ENCODE measurements at regions not wholly inside any gene's neighbourhood (a gene's known extent, or its start where the extent isn't known, plus 50 kb on each side); places are given as distances from the start of the nearest gene placed in this dataset.

DNA sequence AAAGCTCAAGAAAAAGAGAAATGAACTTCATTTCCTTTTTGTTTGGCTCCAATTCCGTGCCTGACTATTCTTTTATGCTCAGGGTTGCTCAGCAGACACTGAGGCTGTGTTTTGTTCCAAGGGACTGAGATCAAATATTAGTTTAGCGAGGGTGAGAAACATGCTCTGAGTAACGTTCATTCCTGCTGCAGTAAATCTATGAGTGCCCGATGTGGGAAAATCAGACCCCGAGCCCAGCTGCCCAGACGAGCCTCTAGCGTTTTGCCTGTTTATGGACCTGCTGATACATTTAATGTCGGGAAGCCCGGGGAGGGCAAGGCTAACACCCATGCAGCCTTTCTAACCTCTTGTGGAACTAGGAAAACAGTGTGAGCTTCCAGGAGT is 119.2 kb downstream of the VAPA start:
- no peak for DNase-seq (ENCODE audit: low read depth)

DNA sequence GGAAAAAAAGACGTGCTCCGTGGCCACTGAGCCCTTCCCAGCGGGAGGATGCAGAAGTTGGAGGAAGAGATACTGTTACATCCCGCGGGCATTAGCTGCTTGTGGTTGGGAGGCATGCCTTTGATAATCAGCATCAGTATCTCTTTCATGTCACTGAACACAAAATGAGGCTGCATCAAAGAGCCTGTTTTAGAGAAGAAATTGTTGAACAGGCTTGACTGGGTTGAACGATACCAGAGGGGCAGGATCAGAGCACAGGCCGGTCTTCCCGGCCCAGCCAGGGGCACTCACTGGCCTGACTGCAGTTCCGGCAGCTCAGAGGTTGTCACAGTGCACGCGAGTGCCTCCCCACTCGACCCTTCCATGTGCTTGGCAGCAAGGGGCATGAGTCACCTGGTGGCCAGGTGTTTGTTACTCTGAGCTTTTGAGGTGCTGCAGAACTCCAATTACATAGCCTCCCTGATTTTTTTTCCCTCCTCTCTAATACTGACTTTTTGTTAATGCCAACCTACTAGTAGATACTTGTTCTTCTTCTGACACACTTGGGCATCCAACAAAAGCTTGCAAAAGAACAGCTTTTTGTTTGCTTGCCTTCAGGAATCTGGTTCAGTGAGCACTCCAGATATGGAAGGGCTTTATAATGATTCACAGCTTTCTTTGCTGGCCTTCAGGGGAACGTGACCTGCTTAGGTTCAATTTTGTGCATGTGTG is 121.6 kb downstream of the VAPA start:
- no peak for DNase-seq (ENCODE audit: low read depth)

DNA sequence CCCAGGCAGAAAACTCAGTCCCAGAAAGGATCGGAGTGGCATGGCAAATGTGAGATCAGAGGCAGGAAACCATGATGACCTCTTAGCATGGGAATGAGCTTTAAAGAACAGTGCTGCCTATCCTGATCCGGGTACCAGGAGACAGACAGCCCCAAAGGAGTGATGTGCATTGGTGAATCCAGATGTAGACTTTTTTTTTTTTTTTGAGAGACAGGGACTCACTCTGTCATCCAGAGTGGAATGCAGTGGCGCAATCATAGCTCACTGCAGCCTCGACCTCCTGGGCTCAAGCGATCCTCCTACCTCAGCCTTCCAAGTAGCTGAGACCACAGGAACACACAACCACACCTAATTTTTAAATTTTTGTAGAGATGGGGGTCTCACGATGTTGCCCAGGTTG is 122.7 kb downstream of the VAPA start:
- no peak for DNase-seq (ENCODE audit: low read depth)

DNA sequence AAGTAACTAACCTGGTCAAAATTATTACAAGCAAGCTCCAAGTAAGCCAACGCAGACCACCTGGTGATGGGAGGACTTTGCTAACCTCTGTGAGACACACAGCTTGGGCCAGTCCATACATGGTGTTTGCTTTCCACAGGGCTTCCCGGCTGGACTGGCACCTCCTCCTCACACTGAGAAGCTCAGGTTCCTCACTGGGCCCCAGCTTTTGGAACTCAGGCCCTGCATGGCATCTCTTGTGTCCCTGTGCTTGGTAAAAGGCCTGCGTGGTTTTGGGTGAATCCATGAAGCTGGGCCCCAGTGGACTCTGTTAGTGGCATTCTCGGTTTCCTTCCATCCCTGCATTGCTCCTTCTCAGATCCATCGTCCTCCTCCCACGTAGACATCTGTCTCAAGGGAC is 123.4 kb downstream of the VAPA start:
- no peak for DNase-seq (ENCODE audit: low read depth)

- no peak for DNase-seq (ENCODE audit: low read depth)
These were observed 124.5 kb downstream of the VAPA start for GRCh38 chr18:10038268-10038667.

DNA sequence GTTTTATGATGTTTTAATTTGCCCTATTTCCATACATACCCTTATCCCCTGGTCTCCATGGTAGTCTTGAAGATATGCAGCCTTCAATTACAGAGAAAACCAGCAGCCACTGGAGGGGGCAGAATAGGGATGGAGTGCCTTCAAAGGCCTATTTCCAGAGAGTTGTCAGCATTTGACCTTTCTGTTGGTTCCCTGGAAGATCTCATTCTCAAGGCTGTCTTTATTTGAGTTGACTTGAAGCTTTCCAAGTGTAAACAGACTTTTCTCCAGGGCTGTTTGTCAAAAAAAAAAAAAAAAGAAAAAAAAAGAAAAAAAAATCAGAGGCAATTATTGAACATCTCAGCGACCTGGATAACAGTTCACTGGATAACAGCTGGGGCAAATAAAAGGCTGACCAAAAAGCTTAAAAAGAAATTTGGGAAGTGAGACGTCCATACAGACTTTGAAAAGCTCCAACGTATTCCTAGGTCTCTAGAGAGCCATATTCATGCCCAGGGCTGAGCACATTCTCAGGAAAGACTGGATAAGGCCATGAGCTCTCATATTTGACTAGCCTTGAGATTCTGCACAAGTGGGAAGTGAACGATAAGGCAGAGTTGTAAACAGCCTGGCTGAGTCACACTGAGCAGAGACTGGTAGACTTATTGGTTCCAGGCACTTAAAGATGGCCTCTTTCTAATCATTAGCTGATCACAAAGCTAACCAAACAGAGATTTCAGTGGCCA is 126.6 kb downstream of the VAPA start:
- no peak for DNase-seq (ENCODE audit: low read depth)

GRCh38 chr18:10041180-10041579 is 127.4 kb downstream of the VAPA start:
- DNase-seq (ENCODE audit: low read depth) = no peak

GRCh38 chr18:10042492-10042891 is 128.7 kb downstream of the VAPA start:
- no peak for DNase-seq (ENCODE audit: low read depth)

DNA sequence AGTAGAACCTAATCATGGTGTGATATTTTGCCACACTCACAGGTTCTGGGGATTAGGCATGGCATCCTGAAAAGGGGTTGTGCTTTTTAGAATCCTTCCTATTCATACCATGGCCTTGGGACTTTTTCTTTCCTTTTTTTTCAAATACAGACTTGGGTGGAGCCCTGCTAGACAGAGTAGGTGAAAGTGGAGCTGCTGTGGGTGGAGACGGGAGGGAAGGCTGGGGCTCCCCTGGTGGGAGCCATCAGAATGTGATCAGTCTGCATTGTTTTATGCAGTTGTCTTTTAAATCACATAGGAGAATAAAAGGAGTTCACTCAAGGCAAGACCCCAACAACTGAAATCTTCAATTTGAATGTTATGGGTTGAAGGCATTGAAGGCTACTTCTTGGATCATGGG is 130.2 kb downstream of the VAPA start:
- DNase-seq (ENCODE audit: low read depth) = no peak

- DNase-seq (ENCODE audit: low read depth) = no peak
These were observed 131.6 kb downstream of the VAPA start for GRCh38 chr18:10045296-10045891.

- no peak for DNase-seq (ENCODE audit: low read depth)
These were observed 132.5 kb downstream of the VAPA start for GRCh38 chr18:10046178-10046807.

DNA sequence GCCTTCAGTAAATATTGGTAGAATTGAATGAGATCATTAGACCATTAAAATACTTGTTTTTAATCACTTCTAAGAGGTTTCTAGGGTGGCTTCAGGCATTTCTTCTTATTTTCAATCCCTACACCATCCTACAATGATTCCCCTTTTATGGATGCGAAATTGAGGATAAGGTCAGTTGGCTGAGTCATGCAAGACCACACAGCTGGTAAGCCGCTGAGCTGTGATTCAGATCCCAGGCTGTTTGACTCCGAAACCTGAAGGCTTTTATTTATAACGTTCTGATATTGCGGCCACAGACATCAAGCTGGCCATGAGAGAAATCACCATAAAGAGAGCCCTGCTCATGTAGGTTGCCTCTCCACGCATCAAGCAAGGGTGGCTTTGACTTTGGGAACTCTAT is 133.4 kb downstream of the VAPA start:
- DNase-seq (ENCODE audit: low read depth) = no peak

- DNase-seq (ENCODE audit: low read depth) = no peak
These were observed 135.9 kb downstream of the VAPA start for GRCh38 chr18:10049747-10050146.

DNA sequence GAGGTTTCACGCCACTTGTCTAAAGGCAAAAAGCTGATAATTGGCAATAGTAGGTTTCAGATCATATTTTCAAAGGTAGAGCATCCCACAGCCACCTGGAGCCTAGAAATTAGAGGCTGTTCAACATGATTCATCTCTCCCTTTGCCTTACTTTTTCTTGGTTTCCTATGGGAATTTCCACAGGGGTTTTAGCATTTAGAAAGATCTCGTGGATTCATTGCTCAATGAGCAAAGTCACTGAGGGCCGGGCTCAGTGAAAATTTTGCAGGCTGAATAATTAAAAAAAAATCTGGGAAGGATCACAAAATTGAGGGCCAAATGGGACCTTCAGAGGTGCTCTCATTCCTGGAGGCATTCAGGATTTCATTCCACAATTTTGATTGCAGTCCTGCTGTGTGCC is 137.1 kb downstream of the VAPA start:
- DNase-seq (ENCODE audit: low read depth) = no peak

DNA sequence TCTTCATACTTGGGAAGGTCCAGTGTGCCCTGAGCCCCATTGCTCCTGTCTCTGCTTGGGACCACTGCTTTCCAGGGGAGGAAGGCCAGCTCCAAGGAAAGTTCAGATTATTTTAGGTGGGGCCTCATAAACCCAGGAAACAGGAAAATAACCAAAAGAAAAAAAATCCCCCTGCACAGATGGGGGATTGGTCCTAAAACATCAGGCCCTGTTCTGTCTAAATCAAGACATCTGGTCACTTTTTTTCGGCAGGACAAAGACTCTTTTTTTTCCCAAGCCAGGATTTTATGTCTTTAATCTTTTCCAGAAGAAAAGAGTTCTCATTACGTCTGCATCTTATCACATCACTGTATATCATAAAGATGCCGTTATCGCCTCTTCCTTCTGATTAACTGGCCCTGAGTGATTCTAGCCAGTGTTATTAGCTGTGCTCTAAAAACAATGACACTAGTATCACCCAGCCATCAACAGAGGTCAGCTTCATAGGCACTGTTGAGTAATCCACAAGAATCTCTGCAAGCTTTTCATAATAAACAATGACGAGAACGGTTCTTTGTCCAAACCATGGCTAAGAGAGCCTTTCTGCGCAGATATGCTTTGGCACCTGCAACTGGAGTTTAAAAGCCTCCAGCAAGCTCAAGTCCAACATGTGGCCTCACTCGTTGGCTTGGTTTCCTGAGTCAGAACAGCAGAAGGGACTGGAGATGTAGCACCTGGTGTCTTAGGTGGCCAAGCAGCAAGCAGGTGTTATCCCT is 138.2 kb downstream of the VAPA start:
- DNase-seq (ENCODE audit: low read depth) = no peak

DNA sequence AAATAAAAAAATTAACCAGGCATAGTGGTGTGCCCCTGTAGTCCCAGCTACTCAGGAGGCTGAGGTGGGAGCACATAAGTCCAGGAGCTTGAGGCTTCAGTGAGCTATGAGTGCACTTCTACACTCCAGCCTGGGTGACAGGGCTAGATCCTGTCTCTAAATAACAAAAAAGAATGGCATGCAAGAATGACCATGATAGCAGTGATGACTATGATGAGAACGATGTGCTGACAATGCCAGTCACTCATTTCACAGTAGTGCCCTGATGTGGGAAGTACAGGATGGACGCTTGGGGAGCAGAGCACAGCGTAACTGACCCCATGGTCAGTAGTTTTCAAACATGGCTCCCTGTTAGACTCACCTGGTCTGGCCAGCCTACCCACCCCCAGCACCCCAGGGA is 139.1 kb downstream of the VAPA start:
- no peak for DNase-seq (ENCODE audit: low read depth)

DNA sequence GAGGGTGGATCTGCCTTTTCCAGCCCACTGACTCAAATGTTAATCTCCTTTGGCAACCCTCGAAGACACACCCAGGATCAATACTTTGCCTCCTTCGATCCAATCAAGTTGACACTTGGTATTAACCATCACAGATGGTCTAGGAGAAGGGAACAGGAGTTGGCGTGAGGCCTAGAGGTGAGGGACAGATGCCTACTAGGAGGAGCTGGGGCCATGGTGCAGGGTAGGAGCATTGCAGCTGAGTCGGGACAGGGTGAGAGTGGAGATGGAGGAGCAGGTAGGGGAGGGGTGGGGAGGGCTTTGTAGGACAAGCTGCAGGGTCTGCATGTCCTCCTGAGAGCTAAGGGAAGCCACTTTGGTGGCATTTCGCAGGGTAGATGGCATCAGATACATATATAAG is 140.0 kb downstream of the VAPA start:
- DNase-seq (ENCODE audit: low read depth) = no peak

GRCh38 chr18:10054366-10054765 is 140.6 kb downstream of the VAPA start:
- DNase-seq (ENCODE audit: low read depth) = no peak

DNA sequence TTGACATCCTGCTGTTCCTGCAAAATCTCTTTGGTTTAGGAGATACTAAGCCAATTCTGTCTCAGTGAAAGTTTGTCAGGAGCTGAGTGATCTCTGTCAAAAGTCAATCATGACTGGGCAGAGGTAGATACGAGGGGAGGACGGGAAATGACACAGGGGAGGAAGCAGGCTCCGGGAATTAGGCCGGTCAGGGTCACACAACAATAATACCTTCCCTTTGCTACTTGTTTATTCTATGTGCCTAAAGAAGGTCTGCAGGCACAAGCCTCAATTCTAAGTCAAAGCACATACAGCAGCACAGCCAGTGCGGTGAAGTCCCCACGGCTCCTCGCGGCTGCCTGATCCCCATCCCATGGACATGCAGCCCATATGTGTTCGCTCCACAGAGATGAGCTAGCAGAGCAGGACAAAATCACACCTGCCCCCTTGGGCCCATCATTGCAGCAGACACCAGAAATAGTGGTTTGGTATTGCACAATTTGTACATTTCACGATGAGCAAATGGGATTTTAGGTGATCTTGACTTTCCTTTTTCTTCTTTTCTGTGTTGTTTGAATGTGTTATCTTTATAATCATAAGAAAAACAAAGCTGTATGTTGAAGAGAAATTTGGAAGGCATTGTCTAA is 141.4 kb downstream of the VAPA start:
- DNase-seq (ENCODE audit: low read depth) = no peak

GRCh38 chr18:10056506-10056905 is 142.7 kb downstream of the VAPA start:
- no peak for DNase-seq (ENCODE audit: low read depth)

DNA sequence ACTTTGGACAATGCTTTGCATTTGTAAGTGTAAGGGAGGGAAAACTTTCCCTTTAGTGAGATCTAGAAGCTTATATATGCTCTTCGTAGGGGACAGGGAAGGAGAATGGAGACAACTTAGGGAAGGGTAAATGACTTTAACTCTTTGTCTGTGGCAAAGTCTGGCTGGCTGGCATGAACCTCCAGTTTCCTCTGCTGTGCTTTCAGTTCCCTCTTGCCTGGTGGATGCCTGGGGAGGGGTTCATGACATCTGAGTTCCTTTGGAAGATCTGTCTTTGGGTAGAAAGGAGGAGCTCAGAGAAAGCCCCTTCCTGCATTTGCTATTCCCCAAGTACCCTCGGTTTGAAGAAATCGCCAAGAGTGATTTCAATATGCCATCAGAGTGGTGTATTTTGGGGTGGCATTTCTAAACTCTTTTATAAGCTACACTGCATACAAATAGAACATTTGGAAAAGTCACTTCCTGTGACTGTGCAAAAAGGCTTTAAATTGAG is 143.6 kb downstream of the VAPA start:
- no peak for DNase-seq (ENCODE audit: low read depth)

Data from stimulated activated CD8-positive, alpha-beta memory T cell treated with anti-CD3 and anti-CD28 coated beads, Interleukin-4, amount 100 ng/mL, for 24 hours (primary cell).